AG04449 (cell line): ENCODE measurements at regions not wholly inside any gene's neighbourhood (a gene's known extent, or its start where the extent isn't known, plus 50 kb on each side); places are given as distances from the start of the nearest gene placed in this dataset.

Experiments used
- CTCF ChIA-PET: fragments of 350-600 bp; formaldehyde crosslinking; extraction: SDS; loops from one replicate; lab custom pipeline; 2021; ENCODE audit warnings: antibody characterized with exemption; lab: Yijun Ruan, JAX
- POLR2A ChIA-PET: fragments of 400-600, 350-600 bp; formaldehyde crosslinking; extraction: SDS; loops from one replicate; lab custom pipeline; 2020; ENCODE audit warnings: antibody characterized with exemption, inconsistent platforms; lab: Yijun Ruan, JAX
- DNase-seq: peaks from one replicate; pipeline ENCODE4 v3.0.0-alpha.2; 2010; ENCODE audit warnings: low read depth, low spot score
- H3K4me3 ChIP-seq: 2 replicates; pipeline ENCODE4 v1.5.1; 2011; ENCODE audit warnings: low read depth, mild to moderate bottlenecking, control low read depth, low read length
- CTCF ChIP-seq: IDR thresholded peaks from one replicate; pipeline ENCODE4 v1.5.1; 2011; ENCODE audit warnings: mild to moderate bottlenecking, moderate library complexity, low read length, control low read depth, inconsistent platforms; ENCODE audit not compliant: insufficient read depth; ENCODE audit errors: missing control alignments

DNA sequence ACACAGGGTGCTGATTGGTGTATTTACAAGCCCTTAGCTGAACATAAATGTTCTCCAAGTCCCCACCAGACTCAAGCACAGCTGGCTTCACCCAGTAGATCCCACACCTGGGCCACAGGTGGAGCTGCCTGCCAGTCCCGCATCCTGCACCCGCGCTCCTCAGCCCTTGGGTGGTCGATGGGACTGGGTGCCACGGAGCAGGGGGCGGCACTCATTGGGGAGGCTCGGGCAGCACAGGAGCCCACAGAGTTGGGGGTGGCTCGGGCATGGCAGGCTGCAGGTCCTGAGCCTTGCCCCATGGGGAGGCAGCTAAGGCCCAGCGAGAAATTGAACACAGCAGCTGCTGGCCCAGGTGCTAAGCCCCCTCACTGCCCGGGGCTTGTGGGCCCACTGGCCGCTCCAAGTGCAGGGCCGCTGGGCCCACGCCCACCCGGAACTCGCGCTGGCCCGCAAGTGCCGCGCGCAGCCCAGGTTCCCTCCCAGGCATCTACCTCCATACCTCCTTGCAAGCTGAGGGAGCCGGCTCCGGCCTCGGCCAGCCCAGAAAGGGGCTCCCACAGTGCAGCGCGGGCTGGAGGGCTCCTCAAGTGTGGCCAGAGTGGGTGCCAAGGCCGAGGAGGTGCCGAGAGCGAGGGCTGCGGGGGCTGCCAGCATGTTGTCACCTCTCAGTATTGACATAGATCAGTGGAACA, 442.7 kb downstream of the OCA2 start:
- POLR2A ChIA-PET, result no interaction called here
- CTCF ChIA-PET, result no interaction called here

GRCh38 chr15:27655056-27655455, 444.1 kb downstream of the OCA2 start:
- H3K4me3 ChIP-seq, result no peak overlapping the region
- no peak for TF ChIP-seq CTCF
- CTCF ChIA-PET, result no interaction called here
- DNase-seq, result no peak
- POLR2A ChIA-PET, result no interaction called here

More for the DNA sequence above, 442.7 kb downstream of the OCA2 start:
- TF ChIP-seq CTCF, result no peak
- H3K4me3 ChIP-seq, result no peak overlapping the region
- DNase-seq, result no peak

DNA sequence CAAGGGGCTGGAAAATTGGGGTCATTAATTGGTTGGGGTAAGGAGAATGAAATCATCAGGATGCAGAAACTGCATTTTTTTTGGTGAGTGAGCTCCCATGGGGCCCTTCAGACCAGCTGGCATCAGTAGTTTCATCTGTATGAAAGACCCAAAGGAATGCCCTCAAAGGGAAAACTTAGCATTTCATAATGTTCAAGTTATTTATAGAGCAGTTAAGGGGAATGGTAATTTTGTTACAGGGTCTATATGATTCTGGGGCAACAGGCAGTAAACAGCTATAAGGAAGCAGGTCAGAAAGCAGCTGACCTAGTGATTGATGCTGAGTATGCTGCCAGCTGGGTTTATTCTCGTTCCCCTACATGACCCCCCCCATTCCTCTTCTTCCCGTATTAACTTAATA, 448.9 kb downstream of the OCA2 start:
- DNase-seq, result no peak
- no peak overlapping the region for H3K4me3 ChIP-seq
- CTCF ChIA-PET, result no interaction called here
- POLR2A ChIA-PET, result no interaction called here
- no peak for TF ChIP-seq CTCF

DNA sequence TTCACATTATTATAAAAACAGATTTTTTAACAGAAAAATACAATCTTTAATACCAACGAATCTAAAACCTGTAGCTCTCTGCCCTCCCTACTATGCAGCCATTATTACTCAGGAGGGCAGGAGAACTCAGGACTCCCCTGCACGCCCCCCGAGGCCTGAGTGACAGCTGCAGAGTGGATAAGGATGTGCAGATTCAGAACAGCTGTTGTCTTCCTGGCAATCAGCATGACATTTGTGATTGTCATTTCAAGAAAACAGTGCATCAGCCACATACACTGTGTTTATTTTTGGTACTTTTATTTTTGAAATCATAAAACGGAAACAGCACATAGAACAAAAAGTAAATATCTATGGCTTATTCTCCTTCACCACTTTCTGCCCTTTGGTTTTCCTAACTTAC, 450.8 kb downstream of the OCA2 start:
- no peak overlapping the region for H3K4me3 ChIP-seq
- no peak for DNase-seq
- TF ChIP-seq CTCF, result no peak
- ChIA-PET CTCF (no interaction called here), POLR2A (no interaction called here)

DNA sequence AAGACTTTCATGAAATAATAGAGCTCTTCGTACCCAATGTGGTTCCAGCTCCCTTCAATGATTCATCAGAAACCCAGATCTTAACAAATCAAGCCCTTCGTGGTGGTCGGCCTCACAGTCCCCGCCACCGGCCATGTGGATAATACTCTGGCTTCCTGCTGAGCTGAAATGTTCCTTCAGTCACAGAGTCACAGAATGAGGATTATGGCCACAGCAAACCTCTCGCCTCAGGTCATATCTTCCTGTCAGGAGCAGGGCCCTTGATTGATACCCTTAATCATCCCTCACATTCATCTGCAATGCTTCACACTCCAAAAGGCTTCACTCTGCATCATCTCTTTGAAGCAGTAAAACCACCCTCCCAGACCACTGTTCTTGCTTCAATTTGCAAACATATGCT, 452.6 kb downstream of the OCA2 start:
- ChIA-PET CTCF (no interaction called here), POLR2A (no interaction called here)
- TF ChIP-seq CTCF, result no peak
- H3K4me3 ChIP-seq, result no peak overlapping the region
- no peak for DNase-seq

- H3K4me3 ChIP-seq, result no peak overlapping the region
- ChIA-PET CTCF (no interaction called here), POLR2A (no interaction called here)
- no peak for TF ChIP-seq CTCF
- DNase-seq, result no peak
Observed at GRCh38 chr15:27645672-27646071, 453.4 kb downstream of the OCA2 start.
